ENCODE measurements at regions not wholly inside any gene's neighbourhood (a gene's known extent, or its start where the extent isn't known, plus 50 kb on each side); places are given as distances from the start of the nearest gene placed in this dataset.

DNA sequence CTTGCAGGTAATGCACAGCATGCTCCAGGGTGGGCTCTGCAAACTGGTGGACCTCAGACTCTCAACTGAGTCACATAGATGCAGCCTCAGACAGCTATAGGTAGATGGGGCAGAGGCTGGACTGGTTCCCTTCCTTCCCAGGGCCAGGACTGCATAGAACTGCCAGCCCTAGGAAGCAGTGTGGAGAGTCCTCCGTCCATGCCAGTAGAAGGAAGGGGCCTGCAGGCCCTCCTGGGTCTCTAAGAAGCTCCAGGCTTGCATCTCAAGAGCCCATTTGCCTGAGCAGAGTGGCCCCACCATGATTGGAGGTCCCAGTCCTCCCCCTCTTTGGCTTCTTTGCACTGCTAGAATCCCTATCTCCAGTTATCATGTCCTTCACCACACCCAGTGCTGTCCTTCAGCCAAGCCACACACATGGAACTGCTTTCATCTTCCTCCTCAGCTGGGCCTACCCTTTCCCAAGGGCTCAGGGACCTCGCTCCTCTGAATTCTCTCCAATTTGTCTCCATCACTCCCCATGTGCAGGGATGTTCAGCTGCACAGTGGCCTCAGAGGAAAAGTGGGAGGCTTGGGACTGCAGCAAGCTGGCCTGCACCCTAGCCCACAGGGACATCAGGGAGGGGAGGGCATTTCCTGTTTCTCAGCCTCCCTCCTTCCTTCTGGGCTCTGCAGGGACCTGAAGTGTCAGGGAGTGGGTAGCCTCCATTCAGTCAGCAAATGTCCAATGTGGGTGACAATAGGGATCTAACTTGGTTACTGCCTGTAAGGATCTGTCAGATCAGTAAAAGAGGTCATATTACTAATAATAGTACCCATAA lies 146.0 kb downstream of the PJA1 start:
- DNase-seq, result no peak
- Mint-ChIP-seq H3K27ac (ENCODE audit: unreplicated experiment) (no peak overlapping the region), H3K36me3 (ENCODE audit: unreplicated experiment) (no peaks in the 10 kb centered on the region), H3K4me1 (ENCODE audit: low read depth, unreplicated experiment) (no peaks in the 10 kb centered on the region), H3K4me3 (ENCODE audit: unreplicated experiment) (no peak overlapping the region), H3K9me3 (ENCODE audit: unreplicated experiment) (no peaks in the 10 kb centered on the region), H3K27me3 (ENCODE audit: unreplicated experiment) (no peaks in the 10 kb centered on the region)
- TF ChIP-seq, protein P1, sequence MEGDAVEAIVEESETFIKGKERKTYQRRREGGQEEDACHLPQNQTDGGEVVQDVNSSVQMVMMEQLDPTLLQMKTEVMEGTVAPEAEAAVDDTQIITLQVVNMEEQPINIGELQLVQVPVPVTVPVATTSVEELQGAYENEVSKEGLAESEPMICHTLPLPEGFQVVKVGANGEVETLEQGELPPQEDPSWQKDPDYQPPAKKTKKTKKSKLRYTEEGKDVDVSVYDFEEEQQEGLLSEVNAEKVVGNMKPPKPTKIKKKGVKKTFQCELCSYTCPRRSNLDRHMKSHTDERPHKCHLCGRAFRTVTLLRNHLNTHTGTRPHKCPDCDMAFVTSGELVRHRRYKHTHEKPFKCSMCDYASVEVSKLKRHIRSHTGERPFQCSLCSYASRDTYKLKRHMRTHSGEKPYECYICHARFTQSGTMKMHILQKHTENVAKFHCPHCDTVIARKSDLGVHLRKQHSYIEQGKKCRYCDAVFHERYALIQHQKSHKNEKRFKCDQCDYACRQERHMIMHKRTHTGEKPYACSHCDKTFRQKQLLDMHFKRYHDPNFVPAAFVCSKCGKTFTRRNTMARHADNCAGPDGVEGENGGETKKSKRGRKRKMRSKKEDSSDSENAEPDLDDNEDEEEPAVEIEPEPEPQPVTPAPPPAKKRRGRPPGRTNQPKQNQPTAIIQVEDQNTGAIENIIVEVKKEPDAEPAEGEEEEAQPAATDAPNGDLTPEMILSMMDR (IDR thresholded peaks at IDR 0.05; ENCODE audit: partially characterized antibody, unreplicated experiment), result no peak

- no peak for DNase-seq
- H3K4me1 Mint-ChIP-seq (ENCODE audit: low read depth, unreplicated experiment), result no peaks in the 10 kb centered on the region
- H3K4me3 Mint-ChIP-seq (ENCODE audit: unreplicated experiment), result no peak overlapping the region
- TF ChIP-seq, protein P1 (IDR thresholded peaks at IDR 0.05; ENCODE audit: partially characterized antibody, unreplicated experiment), result no peak
- no peak overlapping the region for H3K27ac Mint-ChIP-seq (ENCODE audit: unreplicated experiment)
- no peaks in the 10 kb centered on the region for H3K9me3 Mint-ChIP-seq (ENCODE audit: unreplicated experiment)
- no peaks in the 10 kb centered on the region for H3K27me3 Mint-ChIP-seq (ENCODE audit: unreplicated experiment)
- H3K36me3 Mint-ChIP-seq (ENCODE audit: unreplicated experiment), result no peaks in the 10 kb centered on the region
These were observed 146.7 kb downstream of the PJA1 start for GRCh38 chrX:69018416-69019072.

- no peak overlapping the region for H3K27ac Mint-ChIP-seq (ENCODE audit: unreplicated experiment)
These were observed 148.8 kb downstream of the PJA1 start for GRCh38 chrX:69016293-69016941.

DNA sequence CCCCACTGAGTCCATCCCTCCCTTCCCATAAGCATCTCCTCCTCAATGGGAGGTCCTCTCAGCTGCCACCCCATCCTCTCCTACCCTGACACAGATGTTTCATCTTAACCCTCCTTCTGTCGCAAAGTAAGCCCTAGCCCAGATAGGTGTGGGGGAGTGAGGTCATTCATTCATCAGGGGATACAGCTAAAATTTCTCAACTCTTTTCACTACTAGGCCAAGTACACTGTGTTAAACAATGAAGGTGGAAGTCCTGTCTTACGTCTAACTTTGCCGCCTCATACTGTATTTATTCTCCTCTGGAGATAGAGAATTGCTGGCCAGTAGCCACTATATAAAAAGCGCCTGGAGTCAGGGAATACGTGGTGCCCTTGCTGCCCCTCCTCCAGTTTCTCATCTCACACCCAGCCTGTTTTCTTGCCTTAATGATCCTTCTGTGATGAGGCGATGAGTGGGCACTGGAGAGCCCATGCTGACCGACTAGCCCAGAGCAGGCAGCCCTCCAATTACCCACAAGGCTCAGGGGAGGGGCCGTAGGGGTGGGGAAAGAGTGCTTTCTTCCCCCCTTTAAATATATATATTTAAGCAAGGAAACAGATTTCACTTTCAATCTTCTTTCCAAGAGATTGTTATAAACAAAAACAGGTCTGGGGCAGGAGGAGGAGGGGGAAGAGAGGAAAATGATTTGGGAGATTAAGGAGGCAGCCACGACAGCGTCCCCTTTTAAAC lies 149.5 kb downstream of the PJA1 start:
- Mint-ChIP-seq H3K9me3 (ENCODE audit: unreplicated experiment) (peaks cover 1% of the 10 kb centered on the region), H3K27ac (ENCODE audit: unreplicated experiment) (no peak overlapping the region), H3K36me3 (ENCODE audit: unreplicated experiment) (no peaks in the 10 kb centered on the region), H3K4me3 (ENCODE audit: unreplicated experiment) (no peak overlapping the region), H3K4me1 (ENCODE audit: low read depth, unreplicated experiment) (no peaks in the 10 kb centered on the region), H3K27me3 (ENCODE audit: unreplicated experiment) (no peaks in the 10 kb centered on the region)
- TF ChIP-seq, protein P1 (IDR thresholded peaks at IDR 0.05; ENCODE audit: partially characterized antibody, unreplicated experiment), result no peak
- no peak for DNase-seq

More at GRCh38 chrX:69016293-69016941, 148.8 kb downstream of the PJA1 start:
- H3K9me3 Mint-ChIP-seq (ENCODE audit: unreplicated experiment), result no peaks in the 10 kb centered on the region
- TF ChIP-seq, protein P1 (IDR thresholded peaks at IDR 0.05; ENCODE audit: partially characterized antibody, unreplicated experiment), result no peak
- no peaks in the 10 kb centered on the region for H3K27me3 Mint-ChIP-seq (ENCODE audit: unreplicated experiment)
- no peak for DNase-seq
- no peak overlapping the region for H3K4me3 Mint-ChIP-seq (ENCODE audit: unreplicated experiment)
- H3K36me3 Mint-ChIP-seq (ENCODE audit: unreplicated experiment), result no peaks in the 10 kb centered on the region
- no peaks in the 10 kb centered on the region for H3K4me1 Mint-ChIP-seq (ENCODE audit: low read depth, unreplicated experiment)
